Kidney (tissue), 13 donors: ENCODE measurements at regions not wholly inside any gene's neighbourhood (a gene's known extent, or its start where the extent isn't known, plus 50 kb on each side); places are given as distances from the start of the nearest gene placed in this dataset.

Source experiments
- DNase-seq, 5 donors: peaks; one replicate each; pipeline ENCODE4 v3.0.0-alpha.2; 2013 to 2020
- FAIRE-seq: peaks from 2 replicates; lab custom pipeline; 2012; peaks lifted over from hg19 to GRCh38; lab: Jason Lieb, UNC
- H3K27ac ChIP-seq, 2 donors: one replicate each; pipeline ENCODE4 v1.7.0; 2013; ENCODE audit warnings: low read depth in 2 of 2, low read length in 2 of 2, inconsistent platforms in 1 of 2
- H3K27me3 ChIP-seq: one replicate; pipeline ENCODE4 v1.7.1; 2013; ENCODE audit warnings: low read length, inconsistent platforms; ENCODE audit not compliant: control insufficient read depth, insufficient read depth
- H3K36me3 ChIP-seq, 3 donors: one replicate each; pipeline versions ENCODE4 v1.7.0 to v1.7.1; 2013; ENCODE audit warnings: low read length in 3 of 3, control low read depth in 1 of 3, inconsistent platforms in 1 of 3; ENCODE audit not compliant: insufficient read depth in 3 of 3, control insufficient read depth in 2 of 3
- H3K4me1 ChIP-seq, 3 donors: one replicate each; pipeline versions ENCODE4 v1.7.0 to v1.7.1; 2013; ENCODE audit warnings: low read length in 3 of 3, inconsistent platforms in 1 of 3, low read depth in 1 of 3; ENCODE audit not compliant: control insufficient read depth in 2 of 3, insufficient read depth in 2 of 3
- H3K4me3 ChIP-seq, 3 donors: one replicate each; pipeline versions ENCODE4 v1.7.0 to v1.8.1; 2013; ENCODE audit warnings: low read length in 3 of 3, control low read depth in 1 of 3, inconsistent platforms in 1 of 3
- H3K9ac ChIP-seq, 3 donors: one replicate each; pipeline versions ENCODE4 v1.7.0 to v1.7.1; 2013; ENCODE audit warnings: low read length in 3 of 3, control low read depth in 1 of 3, inconsistent platforms in 1 of 3
- H3K9me3 ChIP-seq, 3 donors: one replicate each; pipeline versions ENCODE4 v1.7.0 to v1.7.1; 2013; ENCODE audit warnings: low read length in 3 of 3, control low read depth in 1 of 3, inconsistent platforms in 1 of 3; ENCODE audit not compliant: control insufficient read depth in 2 of 3, insufficient read depth in 1 of 3
- CTCF ChIP-seq: IDR thresholded peaks from 3 replicates; pipeline ENCODE4 v1.5.1; 2012; ENCODE audit warnings: mild to moderate bottlenecking, moderate library complexity, borderline replicate concordance; ENCODE audit not compliant: insufficient read depth; ENCODE audit errors: extremely low read depth
- intact Hi-C: fragments of 100-400 bp; cut with DNase I; formaldehyde crosslinking; loops from one replicate; pipeline ENCODE4 v1.11.1; 2022
- donor health status: control.
- donor health status: control.
- donor health status: control.
- donor health status: control.
- donor health status: control.
- donor health status: DM: yes; HTN: yes; CAD: no.
- donor health status: Normal renal cell carcinoma (clear cell type).

GRCh38 chr3:43790060-43790459 lies 99.3 kb downstream of the ABHD5 start:
- Histone ChIP-seq H3K9me3 (no peaks in the 10 kb centered on the region), H3K4me3 (no peak overlapping the region), H3K9ac (no peak overlapping the region), H3K27me3 (no peaks in the 10 kb centered on the region), H3K36me3 (no peaks in the 10 kb centered on the region), H3K27ac (no peak overlapping the region), H3K4me1 (no peaks in the 10 kb centered on the region)
- FAIRE-seq (no peak), DNase-seq (no peak)
- no peak for TF ChIP-seq CTCF
- intact Hi-C loops, result no loop called here

- intact Hi-C loops, result no loop called here
- Histone ChIP-seq H3K27me3 (no peaks in the 10 kb centered on the region), H3K27ac (no peak overlapping the region), H3K36me3 (no peaks in the 10 kb centered on the region), H3K4me1 (no peaks in the 10 kb centered on the region), H3K9me3 (no peaks in the 10 kb centered on the region), H3K9ac (no peak overlapping the region), H3K4me3 (no peak overlapping the region)
- no peak for DNase-seq
- no peak for FAIRE-seq
- no peak for TF ChIP-seq CTCF
Observed at GRCh38 chr3:43790476-43790875, 99.7 kb downstream of the ABHD5 start.

GRCh38 chr3:43791246-43791645 lies 100.5 kb downstream of the ABHD5 start:
- Histone ChIP-seq H3K9me3 (no peaks in the 10 kb centered on the region), H3K36me3 (no peaks in the 10 kb centered on the region), H3K4me1 (no peaks in the 10 kb centered on the region), H3K27me3 (no peaks in the 10 kb centered on the region), H3K9ac (no peak overlapping the region), H3K27ac (no peak overlapping the region), H3K4me3 (no peak overlapping the region)
- DNase-seq (no peak), FAIRE-seq (no peak)
- intact Hi-C loops, result no loop called here
- no peak for TF ChIP-seq CTCF

- Histone ChIP-seq H3K4me3 (no peak overlapping the region), H3K27me3 (no peaks in the 10 kb centered on the region), H3K36me3 (no peaks in the 10 kb centered on the region), H3K9me3 (no peaks in the 10 kb centered on the region), H3K9ac (no peak overlapping the region), H3K27ac (no peak overlapping the region), H3K4me1 (no peaks in the 10 kb centered on the region)
- TF ChIP-seq CTCF, result no peak
- intact Hi-C loops, result no loop called here
- DNase-seq (no peak), FAIRE-seq (no peak)
Observed at GRCh38 chr3:43792904-43793303, 102.2 kb downstream of the ABHD5 start.
